ENCODE measurements at regions not wholly inside any gene's neighbourhood (a gene's known extent, or its start where the extent isn't known, plus 50 kb on each side); places are given as distances from the start of the nearest gene placed in this dataset.
A peak's percentile ranks its signal among the peaks of the same experiment; 100 is the strongest.

DNA sequence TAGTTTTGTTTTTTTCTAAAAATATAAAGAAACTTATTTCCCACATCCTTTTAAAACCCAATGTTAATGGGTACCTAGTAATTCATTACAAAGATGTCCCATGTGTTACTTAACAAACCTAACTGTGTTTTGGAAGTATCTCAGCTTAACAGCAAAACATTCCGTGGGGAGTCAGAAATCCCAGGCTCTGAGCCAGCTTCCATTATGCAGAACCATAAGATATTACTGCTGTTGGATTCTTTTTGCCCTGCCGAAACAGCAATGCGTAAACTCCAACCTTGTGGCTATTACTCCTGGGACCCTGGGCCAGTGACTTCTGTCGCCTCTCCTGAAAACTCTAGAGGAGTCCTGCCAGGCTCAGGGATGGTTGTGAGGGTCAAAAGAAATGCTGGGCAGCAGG is 174.1 kb downstream of the UXS1 start:
- Histone ChIP-seq H3K9me3 (ENCODE audit: control insufficient read depth in 2 of 3, insufficient read depth in 1 of 3, low read length in 3 of 3) (no peaks in the 10 kb centered on the region), H3K27me3 (ENCODE audit: control insufficient read depth, insufficient read depth, low read length) (no peaks in the 10 kb centered on the region), H3K4me3 (ENCODE audit: low read length in 3 of 3) (no peak overlapping the region), H3K36me3 (ENCODE audit: control insufficient read depth in 2 of 3, insufficient read depth in 3 of 3, low read length in 3 of 3) (no peaks in the 10 kb centered on the region), H3K27ac (ENCODE audit: low read depth in 2 of 2, low read length in 2 of 2) (no peak overlapping the region), H3K4me1 (ENCODE audit: control insufficient read depth in 2 of 3, insufficient read depth in 2 of 3, low read depth in 1 of 3, low read length in 3 of 3) (peaks cover 0 to 8% (median 0%) of the 10 kb centered on the region in 3 donors), H3K9ac (ENCODE audit: low read length in 3 of 3) (no peak overlapping the region)
- FAIRE-seq = no peak
- TF ChIP-seq, protein P1, sequence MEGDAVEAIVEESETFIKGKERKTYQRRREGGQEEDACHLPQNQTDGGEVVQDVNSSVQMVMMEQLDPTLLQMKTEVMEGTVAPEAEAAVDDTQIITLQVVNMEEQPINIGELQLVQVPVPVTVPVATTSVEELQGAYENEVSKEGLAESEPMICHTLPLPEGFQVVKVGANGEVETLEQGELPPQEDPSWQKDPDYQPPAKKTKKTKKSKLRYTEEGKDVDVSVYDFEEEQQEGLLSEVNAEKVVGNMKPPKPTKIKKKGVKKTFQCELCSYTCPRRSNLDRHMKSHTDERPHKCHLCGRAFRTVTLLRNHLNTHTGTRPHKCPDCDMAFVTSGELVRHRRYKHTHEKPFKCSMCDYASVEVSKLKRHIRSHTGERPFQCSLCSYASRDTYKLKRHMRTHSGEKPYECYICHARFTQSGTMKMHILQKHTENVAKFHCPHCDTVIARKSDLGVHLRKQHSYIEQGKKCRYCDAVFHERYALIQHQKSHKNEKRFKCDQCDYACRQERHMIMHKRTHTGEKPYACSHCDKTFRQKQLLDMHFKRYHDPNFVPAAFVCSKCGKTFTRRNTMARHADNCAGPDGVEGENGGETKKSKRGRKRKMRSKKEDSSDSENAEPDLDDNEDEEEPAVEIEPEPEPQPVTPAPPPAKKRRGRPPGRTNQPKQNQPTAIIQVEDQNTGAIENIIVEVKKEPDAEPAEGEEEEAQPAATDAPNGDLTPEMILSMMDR (IDR thresholded peaks at IDR 0.05; ENCODE audit: borderline replicate concordance, extremely low read depth, insufficient read depth) = no peak
- DNase-seq = peak in 2 of 5 donors; percentile 19 to 74
- intact Hi-C loops (cut with DNase I) = no loop called here

DNA sequence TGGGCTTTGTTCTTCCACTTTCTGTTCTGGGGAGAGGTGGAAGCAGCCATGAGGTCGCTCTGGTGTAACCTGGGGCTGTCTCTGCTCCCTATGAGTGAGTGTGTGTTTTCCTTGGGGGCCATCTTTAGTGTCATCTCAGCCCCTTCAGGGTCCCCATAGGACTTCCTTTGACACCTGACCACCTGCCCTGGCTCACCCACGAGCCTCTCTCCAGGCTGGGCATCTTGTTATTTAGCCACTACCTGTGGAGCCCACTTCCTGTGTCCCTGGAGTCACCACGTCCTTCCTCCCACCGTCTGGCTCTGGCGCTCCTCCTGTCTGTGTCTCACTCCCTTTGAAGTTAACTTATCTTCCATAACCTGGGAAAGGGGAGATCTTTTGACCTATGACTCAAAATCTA is 176.0 kb downstream of the UXS1 start:
- DNase-seq = no peak
- no peak for FAIRE-seq
- intact Hi-C loops (cut with DNase I) = no loop called here
- Histone ChIP-seq H3K27me3 (ENCODE audit: control insufficient read depth, insufficient read depth, low read length) (no peaks in the 10 kb centered on the region), H3K4me1 (ENCODE audit: control insufficient read depth in 2 of 3, insufficient read depth in 2 of 3, low read depth in 1 of 3, low read length in 3 of 3) (peaks cover 0 to 8% (median 0%) of the 10 kb centered on the region in 3 donors), H3K27ac (ENCODE audit: low read depth in 2 of 2, low read length in 2 of 2) (no peak overlapping the region), H3K9ac (ENCODE audit: low read length in 3 of 3) (no peak overlapping the region), H3K36me3 (ENCODE audit: control insufficient read depth in 2 of 3, insufficient read depth in 3 of 3, low read length in 3 of 3) (no peaks in the 10 kb centered on the region), H3K4me3 (ENCODE audit: low read length in 3 of 3) (no peak overlapping the region), H3K9me3 (ENCODE audit: control insufficient read depth in 2 of 3, insufficient read depth in 1 of 3, low read length in 3 of 3) (no peaks in the 10 kb centered on the region)
- TF ChIP-seq, protein P1 (IDR thresholded peaks at IDR 0.05; ENCODE audit: borderline replicate concordance, extremely low read depth, insufficient read depth) = no peak

DNA sequence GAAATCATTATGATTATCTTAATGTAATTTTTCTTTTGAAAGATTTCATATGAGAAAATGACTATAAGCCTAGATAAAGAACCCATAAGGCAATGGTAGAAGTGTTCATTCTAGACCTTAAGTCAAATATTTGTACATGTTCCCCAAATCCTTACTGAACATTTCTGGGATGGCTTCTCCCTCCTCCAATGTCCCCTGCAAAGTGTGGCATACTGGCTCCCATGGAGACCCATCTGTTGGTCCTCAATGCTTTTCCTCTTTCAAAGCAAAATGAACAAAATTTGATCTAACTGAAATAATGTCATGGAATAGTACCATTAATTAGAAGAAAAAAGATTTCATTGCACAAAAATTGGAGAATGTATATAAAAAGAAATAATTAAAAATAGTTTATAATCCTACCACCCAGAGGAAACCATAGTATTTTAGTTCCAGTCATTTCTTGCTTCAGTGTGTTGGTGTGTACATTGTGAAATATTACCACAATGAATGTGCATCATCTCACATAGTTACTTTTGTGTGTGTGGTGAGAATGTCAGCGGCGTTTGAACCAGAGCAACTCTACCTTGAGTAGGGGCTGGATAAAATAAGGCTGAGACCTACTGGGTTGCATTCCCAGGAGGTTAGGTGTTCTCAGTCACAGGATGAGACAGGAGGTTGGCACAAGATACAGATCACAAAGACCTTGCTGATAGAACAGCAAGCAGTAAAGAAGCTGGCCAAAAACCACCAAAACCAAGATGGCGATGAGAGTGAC is 181.3 kb downstream of the UXS1 start:
- DNase-seq (no peak), FAIRE-seq (no peak)

More for the DNA sequence above, 181.3 kb downstream of the UXS1 start:
- no peaks in the 10 kb centered on the region for H3K27me3 ChIP-seq (ENCODE audit: control insufficient read depth, insufficient read depth, low read length)
- H3K4me3 ChIP-seq (ENCODE audit: low read length in 3 of 3) = no peak overlapping the region
- no peak overlapping the region for H3K27ac ChIP-seq (ENCODE audit: low read depth in 2 of 2, low read length in 2 of 2)
- H3K9me3 ChIP-seq (ENCODE audit: control insufficient read depth in 2 of 3, insufficient read depth in 1 of 3, low read length in 3 of 3) = no peaks in the 10 kb centered on the region
- TF ChIP-seq, protein P1 (IDR thresholded peaks at IDR 0.05; ENCODE audit: borderline replicate concordance, extremely low read depth, insufficient read depth) = no peak
- no peak overlapping the region for H3K9ac ChIP-seq (ENCODE audit: low read length in 3 of 3)
- H3K36me3 ChIP-seq (ENCODE audit: control insufficient read depth in 2 of 3, insufficient read depth in 3 of 3, low read length in 3 of 3) = no peaks in the 10 kb centered on the region
- intact Hi-C loops (cut with DNase I) = no loop called here
- no peaks in the 10 kb centered on the region for H3K4me1 ChIP-seq (ENCODE audit: control insufficient read depth in 2 of 3, insufficient read depth in 2 of 3, low read depth in 1 of 3, low read length in 3 of 3)

All from kidney (tissue), 13 donors.